Urothelium cell line (cell line): ENCODE measurements at regions not wholly inside any gene's neighbourhood (a gene's known extent, or its start where the extent isn't known, plus 50 kb on each side); places are given as distances from the start of the nearest gene placed in this dataset.

Experiments used
- DNase-seq: peaks from one replicate; pipeline ENCODE4 v3.0.0; 2011; ENCODE audit warnings: low spot score, mixed read lengths
- FAIRE-seq: peaks from 2 replicates; lab custom pipeline; 2011; peaks lifted over from hg19 to GRCh38; lab: Jason Lieb, UNC

- DNase-seq: no peak
- FAIRE-seq: no peak
Observed at GRCh38 chr2:167322795-167323194, 434.5 kb downstream of the XIRP2 start.

- FAIRE-seq (no peak), DNase-seq (no peak)
Observed at GRCh38 chr2:167318581-167318980, 430.3 kb downstream of the XIRP2 start.

GRCh38 chr2:167310442-167310841, 422.2 kb downstream of the XIRP2 start:
- FAIRE-seq (no peak), DNase-seq (no peak)
